Activated naive CD8-positive, alpha-beta T cell treated with anti-CD3 and anti-CD28 coated beads, Interleukin-2, amount 50 U/mL, for 24 hours (primary cell): ENCODE measurements at regions not wholly inside any gene's neighbourhood (a gene's known extent, or its start where the extent isn't known, plus 50 kb on each side); places are given as distances from the start of the nearest gene placed in this dataset.

ENCODE experiments used
- ATAC-seq: fragments of 150-1000 bp; cut with Tn5 transposase; one replicate; pipeline ENCODE4 v1.10.0; 2021
- DNase-seq: peaks from one replicate; pipeline ENCODE4 v3.0.0; 2021
- H3K27ac Mint-ChIP-seq: one replicate; pipeline ENCODE4 v1.8.0; 2021; ENCODE audit warnings: mild to moderate bottlenecking, mixed read lengths
- H3K27me3 Mint-ChIP-seq: one replicate; pipeline ENCODE4 v1.8.0; 2021; ENCODE audit warnings: mixed read lengths
- H3K36me3 Mint-ChIP-seq: one replicate; pipeline ENCODE4 v1.8.0; 2021; ENCODE audit warnings: low read depth, mixed read lengths
- H3K4me1 Mint-ChIP-seq: one replicate; pipeline ENCODE4 v1.8.0; 2021; ENCODE audit warnings: mixed read lengths
- H3K4me3 Mint-ChIP-seq: one replicate; pipeline ENCODE4 v1.8.0; 2021; ENCODE audit warnings: mild to moderate bottlenecking, moderate library complexity, mixed read lengths
- H3K9me3 Mint-ChIP-seq: one replicate; pipeline ENCODE4 v1.8.0; 2021; ENCODE audit warnings: mixed read lengths

GRCh38 chr19:28736528-28736927 lies 476.4 kb downstream of the UQCRFS1 start:
- no peaks in the 10 kb centered on the region for H3K36me3 Mint-ChIP-seq
- no peak overlapping the region for H3K4me3 Mint-ChIP-seq
- DNase-seq: no peak
- no peaks in the 10 kb centered on the region for H3K27me3 Mint-ChIP-seq
- ATAC-seq: no peak
- no peaks in the 10 kb centered on the region for H3K9me3 Mint-ChIP-seq
- H3K27ac Mint-ChIP-seq: no peak overlapping the region
- H3K4me1 Mint-ChIP-seq: peaks cover 4% of the 10 kb centered on the region

GRCh38 chr19:28731577-28731976 lies 481.4 kb downstream of the UQCRFS1 start:
- peaks cover 3% of the 10 kb centered on the region for H3K4me1 Mint-ChIP-seq
- DNase-seq: no peak

GRCh38 chr19:28730791-28731512 lies 482.0 kb downstream of the UQCRFS1 start:
- ATAC-seq (no peak), DNase-seq (no peak)
- H3K27ac Mint-ChIP-seq: no peak overlapping the region
- H3K4me3 Mint-ChIP-seq: no peak overlapping the region
- H3K27me3 Mint-ChIP-seq: peaks cover 37% of the 10 kb centered on the region
- H3K36me3 Mint-ChIP-seq: no peaks in the 10 kb centered on the region
- no peaks in the 10 kb centered on the region for H3K9me3 Mint-ChIP-seq
- H3K4me1 Mint-ChIP-seq: peaks cover 3% of the 10 kb centered on the region

More at GRCh38 chr19:28731577-28731976, 481.4 kb downstream of the UQCRFS1 start:
- no peak overlapping the region for H3K27ac Mint-ChIP-seq
- no peaks in the 10 kb centered on the region for H3K9me3 Mint-ChIP-seq
- no peak overlapping the region for H3K4me3 Mint-ChIP-seq
- ATAC-seq: no peak
- peaks cover 33% of the 10 kb centered on the region for H3K27me3 Mint-ChIP-seq
- H3K36me3 Mint-ChIP-seq: no peaks in the 10 kb centered on the region

- H3K4me3 Mint-ChIP-seq: peak overlapping the region; percentile 18
- ATAC-seq: peak; percentile 79
Observed at GRCh38 chr19:28727480-28728159, 485.3 kb downstream of the UQCRFS1 start.

GRCh38 chr19:28726533-28727479 lies 486.1 kb downstream of the UQCRFS1 start:
- ATAC-seq (peak; percentile 25), DNase-seq (no peak)
- Mint-ChIP-seq H3K36me3 (no peaks in the 10 kb centered on the region), H3K4me3 (peak overlapping the region; percentile 42), H3K27ac (no peak overlapping the region), H3K9me3 (no peaks in the 10 kb centered on the region), H3K27me3 (peaks cover 44% of the 10 kb centered on the region), H3K4me1 (peaks cover 3% of the 10 kb centered on the region)

More at GRCh38 chr19:28727480-28728159, 485.3 kb downstream of the UQCRFS1 start:
- Mint-ChIP-seq H3K27me3 (peaks cover 44% of the 10 kb centered on the region), H3K27ac (no peak overlapping the region), H3K9me3 (no peaks in the 10 kb centered on the region), H3K4me1 (peaks cover 3% of the 10 kb centered on the region), H3K36me3 (no peaks in the 10 kb centered on the region)
- peak; percentile 69 for DNase-seq

GRCh38 chr19:28718909-28719308 lies 494.0 kb downstream of the UQCRFS1 start:
- no peak overlapping the region for H3K27ac Mint-ChIP-seq
- no peaks in the 10 kb centered on the region for H3K4me1 Mint-ChIP-seq
- no peaks in the 10 kb centered on the region for H3K36me3 Mint-ChIP-seq
- no peaks in the 10 kb centered on the region for H3K9me3 Mint-ChIP-seq
- H3K4me3 Mint-ChIP-seq: no peak overlapping the region
- no peak for DNase-seq
- no peak for ATAC-seq
- H3K27me3 Mint-ChIP-seq: no peaks in the 10 kb centered on the region

GRCh38 chr19:28715157-28715556 lies 497.8 kb downstream of the UQCRFS1 start:
- no peaks in the 10 kb centered on the region for H3K4me1 Mint-ChIP-seq
- no peak overlapping the region for H3K4me3 Mint-ChIP-seq
- H3K27me3 Mint-ChIP-seq: peaks cover 3% of the 10 kb centered on the region
- no peak for DNase-seq
- H3K27ac Mint-ChIP-seq: no peak overlapping the region
- H3K9me3 Mint-ChIP-seq: no peaks in the 10 kb centered on the region
- no peaks in the 10 kb centered on the region for H3K36me3 Mint-ChIP-seq
- ATAC-seq: no peak

GRCh38 chr19:28711411-28711810 lies 501.5 kb downstream of the UQCRFS1 start:
- Mint-ChIP-seq H3K36me3 (no peaks in the 10 kb centered on the region), H3K27me3 (peaks cover 3% of the 10 kb centered on the region), H3K4me1 (no peaks in the 10 kb centered on the region), H3K4me3 (no peak overlapping the region), H3K27ac (no peak overlapping the region), H3K9me3 (no peaks in the 10 kb centered on the region)
- ATAC-seq: no peak
- no peak for DNase-seq

GRCh38 chr19:28710278-28710677 lies 502.7 kb downstream of the UQCRFS1 start:
- ATAC-seq (no peak), DNase-seq (no peak)
- Mint-ChIP-seq H3K4me1 (no peaks in the 10 kb centered on the region), H3K27me3 (peaks cover 3% of the 10 kb centered on the region), H3K4me3 (no peak overlapping the region), H3K36me3 (no peaks in the 10 kb centered on the region), H3K27ac (no peak overlapping the region), H3K9me3 (no peaks in the 10 kb centered on the region)

GRCh38 chr19:28706693-28707092 lies 506.3 kb downstream of the UQCRFS1 start:
- H3K4me1 Mint-ChIP-seq: no peaks in the 10 kb centered on the region
- ATAC-seq (no peak), DNase-seq (no peak)
- peaks cover 2% of the 10 kb centered on the region for H3K27me3 Mint-ChIP-seq
- no peaks in the 10 kb centered on the region for H3K36me3 Mint-ChIP-seq
- H3K4me3 Mint-ChIP-seq: no peak overlapping the region
- H3K27ac Mint-ChIP-seq: no peak overlapping the region
- H3K9me3 Mint-ChIP-seq: no peaks in the 10 kb centered on the region

- no peak overlapping the region for H3K4me3 Mint-ChIP-seq
- H3K27ac Mint-ChIP-seq: no peak overlapping the region
- no peaks in the 10 kb centered on the region for H3K4me1 Mint-ChIP-seq
- DNase-seq: no peak
- no peaks in the 10 kb centered on the region for H3K36me3 Mint-ChIP-seq
- no peaks in the 10 kb centered on the region for H3K9me3 Mint-ChIP-seq
- H3K27me3 Mint-ChIP-seq: peaks cover 2% of the 10 kb centered on the region
- no peak for ATAC-seq
Observed at GRCh38 chr19:28705008-28705407, 507.9 kb downstream of the UQCRFS1 start.

- no peak for DNase-seq
- peaks cover 5% of the 10 kb centered on the region for H3K27me3 Mint-ChIP-seq
- no peaks in the 10 kb centered on the region for H3K36me3 Mint-ChIP-seq
- no peak for ATAC-seq
- no peak overlapping the region for H3K4me3 Mint-ChIP-seq
- no peaks in the 10 kb centered on the region for H3K9me3 Mint-ChIP-seq
- no peaks in the 10 kb centered on the region for H3K4me1 Mint-ChIP-seq
- H3K27ac Mint-ChIP-seq: no peak overlapping the region
Observed at GRCh38 chr19:28703400-28703956, 509.5 kb downstream of the UQCRFS1 start.

GRCh38 chr19:28701491-28701890 lies 511.5 kb downstream of the UQCRFS1 start:
- no peaks in the 10 kb centered on the region for H3K9me3 Mint-ChIP-seq
- H3K27ac Mint-ChIP-seq: no peak overlapping the region
- H3K36me3 Mint-ChIP-seq: no peaks in the 10 kb centered on the region
- DNase-seq (no peak), ATAC-seq (no peak)
- H3K27me3 Mint-ChIP-seq: peaks cover 5% of the 10 kb centered on the region
- H3K4me3 Mint-ChIP-seq: no peak overlapping the region
- H3K4me1 Mint-ChIP-seq: no peaks in the 10 kb centered on the region

- DNase-seq: no peak
- ATAC-seq: no peak
- no peaks in the 10 kb centered on the region for H3K9me3 Mint-ChIP-seq
- peaks cover 10% of the 10 kb centered on the region for H3K27me3 Mint-ChIP-seq
- H3K36me3 Mint-ChIP-seq: no peaks in the 10 kb centered on the region
- no peak overlapping the region for H3K4me3 Mint-ChIP-seq
- no peak overlapping the region for H3K27ac Mint-ChIP-seq
- no peaks in the 10 kb centered on the region for H3K4me1 Mint-ChIP-seq
Observed at GRCh38 chr19:28700176-28700575, 512.8 kb downstream of the UQCRFS1 start.
